ENCODE measurements at regions not wholly inside any gene's neighbourhood (a gene's known extent, or its start where the extent isn't known, plus 50 kb on each side); places are given as distances from the start of the nearest gene placed in this dataset.

DNA sequence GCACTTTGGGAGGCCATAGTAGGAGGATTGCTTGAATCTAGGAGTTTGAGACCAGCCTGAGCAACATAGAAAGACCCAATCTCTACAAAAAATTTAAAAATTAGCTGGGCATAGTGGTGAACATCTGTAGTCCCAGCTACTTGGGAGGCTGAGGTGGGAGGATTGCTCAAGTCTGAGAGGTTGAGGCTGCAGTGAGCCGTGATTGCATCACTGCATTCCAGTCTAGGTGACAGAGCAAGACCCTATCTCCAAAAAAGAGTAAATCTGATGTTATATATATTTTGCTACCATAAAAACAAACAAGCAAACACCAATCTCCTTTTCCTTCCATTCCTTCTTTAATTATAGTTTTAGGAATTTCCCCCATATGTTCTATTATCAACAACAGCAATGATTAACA lies 74.2 kb upstream of the RNU6-1 start:
- H3K27ac ChIP-seq (ENCODE audit: low read depth, low read length) = no peak overlapping the region
- ChIA-PET RAD21 (ENCODE audit: low non-redundant PET in 1 of 2, low total read pairs in 2 of 2, uncharacterized antibody in 2 of 2, unreplicated experiment in 2 of 2) (no interaction called here), POLR2A (no interaction called here), CTCF (no interaction called here)
- H3K9me2 ChIP-seq (ENCODE audit: insufficient read depth) = no peaks in the 10 kb centered on the region
- no peaks in the 10 kb centered on the region for H3K36me3 ChIP-seq (ENCODE audit: control insufficient read depth in 1 of 2, insufficient read depth in 2 of 2, low read length in 2 of 2)
- no peak overlapping the region for H2AFZ ChIP-seq (ENCODE audit: low read depth, low read length, poor library complexity, severe bottlenecking)
- H3K79me2 ChIP-seq (ENCODE audit: insufficient read depth, low read length) = no peaks in the 10 kb centered on the region
- no peaks in the 10 kb centered on the region for H3K4me1 ChIP-seq (ENCODE audit: control insufficient read depth in 1 of 2, insufficient read depth in 2 of 2, low read length in 2 of 2)
- no peaks in the 10 kb centered on the region for H4K20me1 ChIP-seq (ENCODE audit: insufficient read depth)
- DNase-seq (ENCODE audit: low read depth, low spot score) (no peak), ATAC-seq (no peak)
- no peak overlapping the region for H3K4me3 ChIP-seq (replicated peaks in 1 of 2; ENCODE audit: low read depth in 1 of 2, low read length in 2 of 2)
- TF ChIP-seq, protein P1, sequence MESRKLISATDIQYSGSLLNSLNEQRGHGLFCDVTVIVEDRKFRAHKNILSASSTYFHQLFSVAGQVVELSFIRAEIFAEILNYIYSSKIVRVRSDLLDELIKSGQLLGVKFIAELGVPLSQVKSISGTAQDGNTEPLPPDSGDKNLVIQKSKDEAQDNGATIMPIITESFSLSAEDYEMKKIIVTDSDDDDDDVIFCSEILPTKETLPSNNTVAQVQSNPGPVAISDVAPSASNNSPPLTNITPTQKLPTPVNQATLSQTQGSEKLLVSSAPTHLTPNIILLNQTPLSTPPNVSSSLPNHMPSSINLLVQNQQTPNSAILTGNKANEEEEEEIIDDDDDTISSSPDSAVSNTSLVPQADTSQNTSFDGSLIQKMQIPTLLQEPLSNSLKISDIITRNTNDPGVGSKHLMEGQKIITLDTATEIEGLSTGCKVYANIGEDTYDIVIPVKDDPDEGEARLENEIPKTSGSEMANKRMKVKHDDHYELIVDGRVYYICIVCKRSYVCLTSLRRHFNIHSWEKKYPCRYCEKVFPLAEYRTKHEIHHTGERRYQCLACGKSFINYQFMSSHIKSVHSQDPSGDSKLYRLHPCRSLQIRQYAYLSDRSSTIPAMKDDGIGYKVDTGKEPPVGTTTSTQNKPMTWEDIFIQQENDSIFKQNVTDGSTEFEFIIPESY (IDR thresholded peaks at IDR 0.05; ENCODE audit: extremely low read depth, insufficient replicate concordance, low read length) = no peak
- TF ChIP-seq EGR1 (IDR thresholded peaks at IDR 0.05; ENCODE audit: low read depth) = no peak
- no peak for TF ChIP-seq CBX3 (IDR thresholded peaks at IDR 0.05; ENCODE audit: low read depth)
- no peak for TF ChIP-seq POLR2AphosphoS5 (IDR thresholded peaks at IDR 0.05; ENCODE audit: low read depth, low read length)
- no peak for TF ChIP-seq FOSL1 (IDR thresholded peaks at IDR 0.05; ENCODE audit: low read depth)
- TF ChIP-seq ELF1 (IDR thresholded peaks at IDR 0.05; ENCODE audit: borderline replicate concordance, low read depth) = no peak
- no peak for TF ChIP-seq EZH2phosphoT487 (IDR thresholded peaks at IDR 0.05; ENCODE audit: borderline replicate concordance)
- no peak for TF ChIP-seq MAX (IDR thresholded peaks at IDR 0.05)
- no peak for TF ChIP-seq RAD21 (IDR thresholded peaks at IDR 0.05; ENCODE audit: low read depth)
- no peak overlapping the region for H3K9ac ChIP-seq (ENCODE audit: low read length)
- BruUV-seq (replicated peaks) = no TSS peak
- no peaks in the 10 kb centered on the region for H3K27me3 ChIP-seq (ENCODE audit: insufficient read depth, low read length)
- H3K9me3 ChIP-seq (ENCODE audit: control insufficient read depth in 1 of 2, insufficient read depth in 1 of 2, low read depth in 1 of 2, low read length in 2 of 2) = peaks cover 4 to 7% of the 10 kb centered on the region in 2 experiments; a peak in 1 of 4 replicates
- H3K4me2 ChIP-seq (ENCODE audit: low read length) = no peak overlapping the region
- intact Hi-C loops (cut with micrococcal nuclease) = no loop called here

Data from HCT116 (cell line).